ACHN (cell line): ENCODE measurements at regions not wholly inside any gene's neighbourhood (a gene's known extent, or its start where the extent isn't known, plus 50 kb on each side); places are given as distances from the start of the nearest gene placed in this dataset.
"Not testable (repeated sequence)": the region's sequence is repeated elsewhere in the genome, so short reads cannot be mapped to it uniquely, and the experiment has no call there.

ENCODE experiments used
- DNase-seq: peaks from one replicate; pipeline ENCODE4 v3.0.0-alpha.2; 2015
- in situ Hi-C: cut with HindIII; loops from 2 replicates; pipeline ENCODE4 v1.10.0; 2017; ENCODE audit warnings: low sequenced_read_pairs, low pct_ligation_motif_present, low pct_unique_long_range_greater_than_20kb

- DNase-seq: no peak
- in situ Hi-C loops: no loop called here
Observed at GRCh38 chr9:117649126-117649525, 55.1 kb upstream of the TLR4 start.

- no peak for DNase-seq
- in situ Hi-C loops: no loop called here
Observed at GRCh38 chr9:117644932-117645636, 59.1 kb upstream of the TLR4 start.

GRCh38 chr9:117644133-117644931 is 59.9 kb upstream of the TLR4 start:
- DNase-seq: peak; percentile 78
- in situ Hi-C loops: no loop called here

GRCh38 chr9:117643288-117643654 is 60.9 kb upstream of the TLR4 start:
- peak; percentile 28 for DNase-seq
- in situ Hi-C loops: no loop called here

- in situ Hi-C loops: not testable (repeated sequence)
- DNase-seq: peak; percentile 75
Observed at GRCh38 chr9:117642571-117643287, 61.5 kb upstream of the TLR4 start.

GRCh38 chr9:117636681-117637080 is 67.5 kb upstream of the TLR4 start:
- no peak for DNase-seq
- in situ Hi-C loops: no loop called here

- in situ Hi-C loops: no loop called here
- no peak for DNase-seq
Observed at GRCh38 chr9:117625154-117625553, 79.0 kb upstream of the TLR4 start.

- DNase-seq: no peak
- in situ Hi-C loops: no loop called here
Observed at GRCh38 chr9:117624106-117624505, 80.1 kb upstream of the TLR4 start.

GRCh38 chr9:117622347-117622746 is 81.9 kb upstream of the TLR4 start:
- in situ Hi-C loops: no loop called here
- peak; percentile 4 for DNase-seq

- DNase-seq: no peak
- in situ Hi-C loops: no loop called here
Observed at GRCh38 chr9:117616431-117616831, 87.8 kb upstream of the TLR4 start.

- in situ Hi-C loops: no loop called here
- DNase-seq: no peak
Observed at GRCh38 chr9:117612317-117612716, 91.9 kb upstream of the TLR4 start.

- in situ Hi-C loops: no loop called here
- DNase-seq: no peak
Observed at GRCh38 chr9:117597977-117598376, 106.2 kb upstream of the TLR4 start.

- no peak for DNase-seq
- in situ Hi-C loops: no loop called here
Observed at GRCh38 chr9:117596678-117597077, 107.5 kb upstream of the TLR4 start.

GRCh38 chr9:117595650-117596049 is 108.6 kb upstream of the TLR4 start:
- in situ Hi-C loops: no loop called here
- no peak for DNase-seq

GRCh38 chr9:117587263-117587662 is 116.9 kb upstream of the TLR4 start:
- no peak for DNase-seq

GRCh38 chr9:117574099-117574498 is 130.1 kb upstream of the TLR4 start:
- no peak for DNase-seq
- in situ Hi-C loops: no loop called here

More at GRCh38 chr9:117587263-117587662, 116.9 kb upstream of the TLR4 start:
- in situ Hi-C loops: no loop called here

- in situ Hi-C loops: no loop called here
- no peak for DNase-seq
Observed at GRCh38 chr9:117564839-117565238, 139.4 kb upstream of the TLR4 start.

- in situ Hi-C loops: no loop called here
Observed at GRCh38 chr9:117561761-117562160, 142.4 kb upstream of the TLR4 start.

GRCh38 chr9:117555964-117556629 is 141.2 kb upstream of the ASTN2 start:
- peak; percentile 64 for DNase-seq
- in situ Hi-C loops: no loop called here

More at GRCh38 chr9:117561761-117562160, 142.4 kb upstream of the TLR4 start:
- no peak for DNase-seq
